IMR-90 (cell line): ENCODE measurements at regions not wholly inside any gene's neighbourhood (a gene's known extent, or its start where the extent isn't known, plus 50 kb on each side); places are given as distances from the start of the nearest gene placed in this dataset.

Source experiments
- ATAC-seq: fragments of 200-7000 bp; cut with Tn5 transposase; 2 replicates; pipeline ENCODE4 v1.9.1; 2020; ENCODE audit warnings: low read depth, mild to moderate bottlenecking, moderate library complexity
- BruUV-seq: library from RNA; stranded (reverse); fragments of 400-500 nt; replicated peaks from 2 replicates; lab custom pipeline; 2021; lab: Mats Ljungman, UMichigan
- CTCF ChIA-PET: fragments of 300-600 bp; formaldehyde crosslinking; extraction: SDS; loops from one replicate; lab custom pipeline; 2021; ENCODE audit warnings: antibody characterized with exemption; lab: Yijun Ruan, JAX
- POLR2A ChIA-PET: fragments of 300-600 bp; sonication (Branson Sonifier 250); formaldehyde crosslinking; loops from one replicate; lab custom pipeline; 2022; ENCODE audit warnings: antibody characterized with exemption; ENCODE audit not compliant: unreplicated experiment; lab: Charles Lee
- DNase-seq: peaks from one replicate; pipeline ENCODE4 v3.0.0; 2013
- H2AFZ ChIP-seq: replicated peaks from 2 replicates; pipeline ENCODE3; 2013; ENCODE audit warnings: low read length, mild to moderate bottlenecking; ENCODE audit not compliant: poor library complexity
- H2AK5ac ChIP-seq: 2 replicates; pipeline ENCODE4 v1.6.1; 2013; ENCODE audit warnings: low read depth, low read length, inconsistent platforms
- H2AK9ac ChIP-seq: replicated peaks from 2 replicates; pipeline ENCODE3; 2013; ENCODE audit warnings: mild to moderate bottlenecking, low read depth, low read length, moderate library complexity; ENCODE audit not compliant: poor library complexity
- H2BK120ac ChIP-seq: 2 replicates; pipeline ENCODE4 v1.6.1; 2013; ENCODE audit warnings: low read depth, low read length, inconsistent platforms
- H2BK15ac ChIP-seq: 3 replicates; pipeline ENCODE4 v1.6.1; 2013; ENCODE audit warnings: low read depth, low read length, inconsistent platforms
- H2BK20ac ChIP-seq: 2 replicates; pipeline ENCODE4 v1.6.1; 2013; ENCODE audit warnings: low read depth, mild to moderate bottlenecking, inconsistent platforms, low read length, moderate library complexity
- H2BK5ac ChIP-seq: 2 replicates; pipeline ENCODE4 v1.6.1; 2013; ENCODE audit warnings: mild to moderate bottlenecking, low read depth, low read length, inconsistent platforms; ENCODE audit not compliant: poor library complexity, severe bottlenecking
- H3K14ac ChIP-seq: replicated peaks from 2 replicates; pipeline ENCODE4 v1.6.1; 2013; ENCODE audit warnings: low read depth, low read length, inconsistent platforms
- H3K18ac ChIP-seq: 2 replicates; pipeline ENCODE4 v1.6.1; 2013; ENCODE audit warnings: low read depth, low read length, control low read depth
- H3K23ac ChIP-seq: 2 replicates; pipeline ENCODE4 v1.6.1; 2013; ENCODE audit warnings: low read depth, low read length, inconsistent platforms
- H3K27ac ChIP-seq: 2 replicates; pipeline ENCODE4 v1.5.1; 2013; ENCODE audit warnings: mild to moderate bottlenecking, control low read depth, low read length; ENCODE audit not compliant: insufficient read depth
- H3K27me3 ChIP-seq: 2 replicates; pipeline ENCODE4 v1.6.1; 2013; ENCODE audit warnings: low read length; ENCODE audit not compliant: control insufficient read depth, insufficient read depth
- H3K36me3 ChIP-seq: 2 replicates; pipeline ENCODE4 v1.6.1; 2013; ENCODE audit warnings: low read length, mixed read lengths; ENCODE audit not compliant: control insufficient read depth, insufficient read depth
- H3K4ac ChIP-seq: 2 replicates; pipeline ENCODE4 v1.6.1; 2013; ENCODE audit warnings: low read depth, low read length, inconsistent platforms
- H3K4me1 ChIP-seq: 2 replicates; pipeline ENCODE4 v1.6.1; 2013; ENCODE audit warnings: low read length, mixed read lengths; ENCODE audit not compliant: control insufficient read depth, insufficient read depth
- H3K4me2 ChIP-seq: 2 replicates; pipeline ENCODE4 v1.6.1; 2013; ENCODE audit warnings: low read depth, mild to moderate bottlenecking, control low read depth, low read length, moderate library complexity
- H3K4me3 ChIP-seq: 2 replicates; pipeline ENCODE4 v1.5.1; 2013; ENCODE audit warnings: low read depth, mild to moderate bottlenecking, control low read depth, low read length, moderate library complexity; ENCODE audit not compliant: insufficient read depth
- H3K56ac ChIP-seq: 2 replicates; pipeline ENCODE4 v1.6.1; 2013; ENCODE audit warnings: low read length, inconsistent platforms; ENCODE audit not compliant: insufficient read depth; ENCODE audit errors: extremely low read depth
- H3K79me1 ChIP-seq, 2 experiments: 2 replicates each; pipeline ENCODE4 v1.6.1; 2013; ENCODE audit warnings: low read length in 2 of 2, inconsistent platforms in 1 of 2, low read depth in 1 of 2
- H3K9ac ChIP-seq: 2 replicates; pipeline ENCODE4 v1.6.1; 2013; ENCODE audit warnings: low read depth, low read length, control low read depth
- H3K9me1 ChIP-seq: 2 replicates; pipeline ENCODE4 v1.6.1; 2013; ENCODE audit warnings: low read length, inconsistent platforms; ENCODE audit not compliant: insufficient read depth
- H3K9me3 ChIP-seq: 2 replicates; pipeline ENCODE4 v1.6.1; 2013; ENCODE audit warnings: low read length; ENCODE audit not compliant: control insufficient read depth, insufficient read depth
- H4K20me1 ChIP-seq: 2 replicates; pipeline ENCODE4 v1.6.1; 2013; ENCODE audit warnings: low read length, inconsistent platforms; ENCODE audit not compliant: insufficient read depth
- H4K5ac ChIP-seq: 2 replicates; pipeline ENCODE4 v1.6.1; 2013; ENCODE audit warnings: mild to moderate bottlenecking, low read depth, low read length, control low read depth
- H4K8ac ChIP-seq, 2 experiments: 2 replicates each; pipeline ENCODE4 v1.6.1; 2013; ENCODE audit warnings: low read depth in 2 of 2, low read length in 2 of 2, control low read depth in 1 of 2, inconsistent platforms in 1 of 2
- H4K91ac ChIP-seq: 2 replicates; pipeline ENCODE4 v1.6.1; 2013; ENCODE audit warnings: low read depth, low read length, inconsistent platforms; ENCODE audit not compliant: insufficient read depth
- BHLHE40 ChIP-seq: fragments of 150-350 bp; IDR thresholded peaks from 2 replicates; pipeline ENCODE4 v1.6.1; 2016; ENCODE audit warnings: mild to moderate bottlenecking, low read depth, low read length
- CHD1 ChIP-seq: IDR thresholded peaks from 2 replicates; pipeline ENCODE4 v1.6.1; 2012; ENCODE audit warnings: low read depth, low read length, improper control_type of control experiment
- NFE2L2 ChIP-seq: fragments of 150-350 bp; IDR thresholded peaks from 2 replicates; pipeline ENCODE4 v1.6.1; 2016; ENCODE audit warnings: low read depth, mild to moderate bottlenecking, low read length
- RCOR1 ChIP-seq: IDR thresholded peaks from 2 replicates; pipeline ENCODE4 v1.6.1; 2012; ENCODE audit warnings: mild to moderate bottlenecking, low read length, improper control_type of control experiment; ENCODE audit not compliant: insufficient replicate concordance
- RFX5 ChIP-seq: IDR thresholded peaks from 2 replicates; pipeline ENCODE4 v1.8.0; 2012; ENCODE audit warnings: low read depth, mild to moderate bottlenecking, low read length, moderate library complexity
- SMC3 ChIP-seq: fragments of 150-350 bp; IDR thresholded peaks from 2 replicates; pipeline ENCODE4 v1.6.1; 2016; ENCODE audit warnings: low read depth, mild to moderate bottlenecking, antibody characterized with exemption, low read length, moderate library complexity
- WGBS, 2 experiments: methylation state at CpG; one replicate each; pipeline versions ENCODE4 v1.1.5 to v1.1.7; 2013; ENCODE audit warnings: missing lambda C conversion rate in 2 of 2; ENCODE audit not compliant: insufficient read length in 1 of 2; ENCODE audit errors: extremely low coverage in 2 of 2; 5-methylcytosine and 5-hydroxymethylcytosine counted together
- dilution Hi-C: fragments of 300-500 bp; cut with HindIII; formaldehyde crosslinking; loops from one replicate; pipeline ENCODE4 v1.14.3; 2018; ENCODE audit warnings: low sequenced_read_pairs; ENCODE audit not compliant: unreplicated experiment
- in situ Hi-C: fragments of 300-500 bp; cut with MboI; formaldehyde crosslinking; loops from 3 replicates; pipeline ENCODE4 v1.14.3; 2019; ENCODE audit warnings: low sequenced_read_pairs, inconsistent platforms, mixed read lengths
- intact Hi-C: fragments of 100-400 bp; cut with micrococcal nuclease; formaldehyde crosslinking; loops from 2 replicates; pipeline ENCODE4 v1.10.0; 2022
- TF ChIP-seq, protein P1 (sequence below): conservative IDR thresholded peaks from 2 replicates; pipeline ENCODE4 v1.5.1; 2012; ENCODE audit warnings: mild to moderate bottlenecking, low read depth, low read length, improper control_type of control experiment

DNA sequence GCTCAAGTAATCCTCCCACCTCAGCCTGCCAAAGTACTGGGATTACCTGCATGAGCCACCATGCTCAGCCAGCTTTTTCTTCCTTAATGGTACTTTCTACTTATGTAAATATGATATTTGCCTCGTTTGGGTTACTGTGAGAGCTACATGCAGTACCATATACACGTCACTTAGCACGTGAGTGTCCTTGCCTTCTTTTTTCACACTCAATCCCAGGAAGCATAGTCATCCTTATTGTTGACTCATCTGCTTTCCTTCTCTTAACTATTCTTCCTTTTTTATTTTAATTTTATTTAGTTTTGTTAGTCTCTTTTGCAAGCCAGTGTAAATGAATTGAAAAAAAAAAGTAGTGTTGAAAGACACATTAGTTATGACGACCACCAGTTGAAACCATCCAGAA lies 205.9 kb downstream of the HIPK3 start:
- no peak overlapping the region for H4K5ac ChIP-seq
- no peak for ATAC-seq
- H3K56ac ChIP-seq, result no peak overlapping the region
- H2BK5ac ChIP-seq, result no peak overlapping the region
- no peaks in the 10 kb centered on the region for H4K20me1 ChIP-seq
- H3K18ac ChIP-seq, result no peak overlapping the region
- H3K4me1 ChIP-seq, result peaks cover 2% of the 10 kb centered on the region; the same call in 1 of the 2 replicates
- in situ Hi-C loops (no loop called here), intact Hi-C loops (no loop called here), dilution Hi-C loops (no loop called here)
- no peak overlapping the region for H3K14ac ChIP-seq
- TF ChIP-seq, protein P1, sequence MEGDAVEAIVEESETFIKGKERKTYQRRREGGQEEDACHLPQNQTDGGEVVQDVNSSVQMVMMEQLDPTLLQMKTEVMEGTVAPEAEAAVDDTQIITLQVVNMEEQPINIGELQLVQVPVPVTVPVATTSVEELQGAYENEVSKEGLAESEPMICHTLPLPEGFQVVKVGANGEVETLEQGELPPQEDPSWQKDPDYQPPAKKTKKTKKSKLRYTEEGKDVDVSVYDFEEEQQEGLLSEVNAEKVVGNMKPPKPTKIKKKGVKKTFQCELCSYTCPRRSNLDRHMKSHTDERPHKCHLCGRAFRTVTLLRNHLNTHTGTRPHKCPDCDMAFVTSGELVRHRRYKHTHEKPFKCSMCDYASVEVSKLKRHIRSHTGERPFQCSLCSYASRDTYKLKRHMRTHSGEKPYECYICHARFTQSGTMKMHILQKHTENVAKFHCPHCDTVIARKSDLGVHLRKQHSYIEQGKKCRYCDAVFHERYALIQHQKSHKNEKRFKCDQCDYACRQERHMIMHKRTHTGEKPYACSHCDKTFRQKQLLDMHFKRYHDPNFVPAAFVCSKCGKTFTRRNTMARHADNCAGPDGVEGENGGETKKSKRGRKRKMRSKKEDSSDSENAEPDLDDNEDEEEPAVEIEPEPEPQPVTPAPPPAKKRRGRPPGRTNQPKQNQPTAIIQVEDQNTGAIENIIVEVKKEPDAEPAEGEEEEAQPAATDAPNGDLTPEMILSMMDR, result no peak
- TF ChIP-seq RFX5 (no peak), CHD1 (no peak), RCOR1 (no peak), BHLHE40 (peak; percentile 86), SMC3 (no peak), NFE2L2 (no peak)
- no peak overlapping the region for H4K8ac ChIP-seq
- no peaks in the 10 kb centered on the region for H3K36me3 ChIP-seq
- no peak overlapping the region for H2AFZ ChIP-seq
- no peak overlapping the region for H2AK9ac ChIP-seq
- H3K9me3 ChIP-seq, result no peaks in the 10 kb centered on the region
- peaks cover 9% of the 10 kb centered on the region; the same call in 1 of the 2 replicates for H3K9me1 ChIP-seq
- no peak overlapping the region for H3K27ac ChIP-seq
- no peak overlapping the region for H2BK20ac ChIP-seq
- no TSS peak for BruUV-seq
- no peaks in the 10 kb centered on the region; the same call in 1 of the 2 replicates for H3K27me3 ChIP-seq
- no peak overlapping the region for H4K91ac ChIP-seq
- ChIA-PET CTCF (no interaction called here), POLR2A (no interaction called here)
- no peak overlapping the region for H3K4me2 ChIP-seq
- WGBS, 2 experiments, result no CpG with 5 or more reads among the region's 4 CpGs
- H2AK5ac ChIP-seq, result no peak overlapping the region
- peaks cover 7 to 46% of the 10 kb centered on the region in 2 experiments; a peak in 3 of 4 replicates for H3K79me1 ChIP-seq
- H3K9ac ChIP-seq, result no peak overlapping the region
- no peak overlapping the region for H2BK15ac ChIP-seq
- DNase-seq, result peak; percentile 69
- no peak overlapping the region for H3K23ac ChIP-seq
- H3K4me3 ChIP-seq, result no peak overlapping the region
- no peak overlapping the region for H2BK120ac ChIP-seq
- no peak overlapping the region for H3K4ac ChIP-seq
